Left lung (tissue), 4 donors: ENCODE measurements at regions not wholly inside any gene's neighbourhood (a gene's known extent, or its start where the extent isn't known, plus 50 kb on each side); places are given as distances from the start of the nearest gene placed in this dataset.

Source experiments
- ATAC-seq: fragments of 200-7000 bp; cut with Tn5 transposase; one replicate; pipeline ENCODE4 v1.9.1; 2020; ENCODE audit warnings: moderate library complexity
- DNase-seq, 4 donors: peaks; one replicate each; pipeline ENCODE4 v3.0.0-alpha.2; 2013 to 2020
- H3K27ac ChIP-seq, 2 donors: fragments of 200-600 bp; sonication (generic) in 1 of 2; one replicate each; pipeline versions ENCODE4 v1.5.0 to v1.8.0; 2020 to 2021
- H3K27me3 ChIP-seq, 2 donors: fragments of 200-600 bp; sonication (generic) in 1 of 2; one replicate each; pipeline versions ENCODE4 v1.5.0 to v1.8.0; 2020 to 2021
- H3K36me3 ChIP-seq, 2 donors: fragments of 200-600 bp; sonication (generic) in 1 of 2; one replicate each; pipeline versions ENCODE4 v1.5.0 to v1.8.0; 2020 to 2021
- H3K4me1 ChIP-seq, 2 donors: fragments of 200-600 bp; one replicate each; pipeline ENCODE4 v1.8.0; 2021
- H3K4me3 ChIP-seq, 2 donors: fragments of 200-600 bp; sonication (generic) in 1 of 2; one replicate each; pipeline versions ENCODE4 v1.5.0 to v1.8.0; 2020 to 2021; ENCODE audit warnings: mild to moderate bottlenecking in 1 of 2
- H3K9me3 ChIP-seq, 2 donors: fragments of 200-600 bp; sonication (generic) in 1 of 2; one replicate each; pipeline versions ENCODE4 v1.5.0 to v1.8.0; 2020 to 2021
- intact Hi-C, 2 donors: fragments of 100-400 bp; cut with DNase I; formaldehyde crosslinking; loops; one replicate each; pipeline versions ENCODE4 v1.11.2 to v1.14.2; 2022
- TF ChIP-seq, protein P1 (sequence below), 2 donors: fragments of 200-600 bp; sonication (generic) in 1 of 2; IDR thresholded peaks; one replicate each; pipeline versions ENCODE4 v1.5.0 to v1.8.0; 2021; ENCODE audit warnings: antibody characterized with exemption in 2 of 2
- donor health status: DM: no; HTN: yes; CAD: no.
- donor health status: DM: no; HTN: no; CAD: no.

DNA sequence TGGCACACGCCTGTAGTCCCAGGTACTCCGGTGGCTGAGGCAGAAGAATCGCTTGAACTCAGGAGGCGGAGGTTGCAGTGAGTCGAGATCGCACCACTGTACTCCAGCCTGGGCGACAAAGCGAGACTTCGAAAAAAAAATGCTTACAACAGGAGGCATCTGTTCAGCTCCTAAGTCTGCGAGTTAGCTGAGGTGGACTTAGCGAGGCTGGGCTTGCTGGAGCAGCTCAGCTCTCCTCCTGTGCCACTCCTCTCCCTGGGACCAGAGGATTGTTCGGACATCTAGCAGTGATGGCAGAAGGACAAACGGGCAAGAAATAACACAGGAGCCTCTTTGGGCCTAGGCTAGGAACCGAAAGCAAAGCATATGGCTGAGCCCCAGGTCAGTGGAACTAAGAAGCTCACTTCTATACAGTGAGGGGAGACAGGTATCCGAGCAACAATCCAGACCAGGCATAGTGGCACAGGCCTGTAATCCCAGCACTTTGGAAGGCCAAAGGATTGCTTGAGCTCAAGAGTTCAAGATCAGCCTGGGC lies 260.1 kb downstream of the GLI2 start:
- TF ChIP-seq, protein P1, sequence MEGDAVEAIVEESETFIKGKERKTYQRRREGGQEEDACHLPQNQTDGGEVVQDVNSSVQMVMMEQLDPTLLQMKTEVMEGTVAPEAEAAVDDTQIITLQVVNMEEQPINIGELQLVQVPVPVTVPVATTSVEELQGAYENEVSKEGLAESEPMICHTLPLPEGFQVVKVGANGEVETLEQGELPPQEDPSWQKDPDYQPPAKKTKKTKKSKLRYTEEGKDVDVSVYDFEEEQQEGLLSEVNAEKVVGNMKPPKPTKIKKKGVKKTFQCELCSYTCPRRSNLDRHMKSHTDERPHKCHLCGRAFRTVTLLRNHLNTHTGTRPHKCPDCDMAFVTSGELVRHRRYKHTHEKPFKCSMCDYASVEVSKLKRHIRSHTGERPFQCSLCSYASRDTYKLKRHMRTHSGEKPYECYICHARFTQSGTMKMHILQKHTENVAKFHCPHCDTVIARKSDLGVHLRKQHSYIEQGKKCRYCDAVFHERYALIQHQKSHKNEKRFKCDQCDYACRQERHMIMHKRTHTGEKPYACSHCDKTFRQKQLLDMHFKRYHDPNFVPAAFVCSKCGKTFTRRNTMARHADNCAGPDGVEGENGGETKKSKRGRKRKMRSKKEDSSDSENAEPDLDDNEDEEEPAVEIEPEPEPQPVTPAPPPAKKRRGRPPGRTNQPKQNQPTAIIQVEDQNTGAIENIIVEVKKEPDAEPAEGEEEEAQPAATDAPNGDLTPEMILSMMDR (IDR thresholded peaks at IDR 0.05): no peak

DNA sequence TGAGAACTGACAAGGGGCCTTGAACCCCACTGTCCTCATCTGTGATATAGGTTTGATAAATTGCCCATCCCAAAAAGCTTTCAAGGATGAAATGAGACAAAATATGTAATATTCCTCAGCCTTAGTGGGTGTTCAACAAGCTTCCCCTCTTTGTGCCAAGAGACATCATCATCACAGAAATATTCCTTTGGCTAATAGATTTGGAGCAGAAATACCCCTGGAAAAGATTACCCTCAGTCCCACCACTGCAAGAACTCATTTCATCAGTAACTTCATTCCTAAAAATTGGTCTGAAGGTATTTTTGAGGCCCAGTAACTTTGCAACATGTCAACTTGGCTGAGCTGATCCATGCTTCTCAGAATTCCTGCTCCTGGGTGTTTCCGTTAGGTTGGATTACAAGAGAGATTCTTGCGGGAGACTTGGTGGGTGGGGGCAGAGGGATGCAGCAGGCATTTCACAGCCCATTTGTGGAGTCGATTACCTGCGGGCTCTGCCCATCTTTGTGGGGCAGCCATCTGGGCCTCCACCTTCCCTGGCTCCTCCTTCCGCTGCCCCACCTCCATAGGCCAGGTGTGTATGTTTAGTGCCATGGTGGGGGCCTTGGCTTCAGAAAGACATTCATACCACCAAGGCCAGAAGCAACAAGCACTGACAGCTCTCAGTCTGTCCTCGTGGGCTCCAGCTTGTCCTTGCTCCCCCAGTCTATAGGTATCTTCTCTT lies 263.9 kb downstream of the GLI2 start:
- H3K27me3 ChIP-seq: no peaks in the 10 kb centered on the region
- no peaks in the 10 kb centered on the region for H3K4me1 ChIP-seq
- H3K36me3 ChIP-seq: no peaks in the 10 kb centered on the region
- no peak overlapping the region for H3K27ac ChIP-seq
- TF ChIP-seq, protein P1 (IDR thresholded peaks at IDR 0.05): no peak
- no peak overlapping the region for H3K4me3 ChIP-seq
- no peaks in the 10 kb centered on the region for H3K9me3 ChIP-seq
- DNase-seq: no peak
- ATAC-seq: no peak
- intact Hi-C loops: no loop called here

More for the DNA sequence above, 260.1 kb downstream of the GLI2 start:
- Histone ChIP-seq H3K4me1 (no peaks in the 10 kb centered on the region), H3K4me3 (no peak overlapping the region), H3K27me3 (peaks cover 0 to 5% of the 10 kb centered on the region in 2 donors), H3K9me3 (no peaks in the 10 kb centered on the region), H3K36me3 (no peaks in the 10 kb centered on the region), H3K27ac (no peak overlapping the region)
- intact Hi-C loops: no loop called here
- DNase-seq (no peak), ATAC-seq (no peak)

DNA sequence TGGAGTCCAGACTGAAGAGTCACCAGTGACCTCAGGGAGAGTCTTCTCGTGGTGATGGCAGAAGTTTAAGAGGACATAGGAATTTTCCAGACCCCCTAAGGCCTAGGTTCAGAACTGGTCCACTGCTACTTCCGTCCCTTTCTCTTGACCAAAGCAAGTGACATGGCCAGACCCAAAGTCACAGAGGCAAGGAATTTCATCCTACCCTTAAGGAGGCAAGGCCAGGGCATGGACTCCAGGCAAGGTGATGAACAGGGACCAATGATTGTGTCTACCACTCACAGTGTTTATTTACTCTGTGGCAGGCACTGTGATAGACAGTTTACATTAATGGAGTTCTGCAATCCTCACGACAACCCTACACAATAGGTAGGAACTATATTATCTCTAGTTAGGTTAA lies 265.1 kb downstream of the GLI2 start:
- Histone ChIP-seq H3K4me3 (no peak overlapping the region), H3K36me3 (no peaks in the 10 kb centered on the region), H3K9me3 (no peaks in the 10 kb centered on the region), H3K27ac (no peak overlapping the region), H3K4me1 (no peaks in the 10 kb centered on the region), H3K27me3 (peaks cover 0 to 2% of the 10 kb centered on the region in 2 donors)
- TF ChIP-seq, protein P1 (IDR thresholded peaks at IDR 0.05): no peak
- intact Hi-C loops: no loop called here
- ATAC-seq (no peak), DNase-seq (no peak)

DNA sequence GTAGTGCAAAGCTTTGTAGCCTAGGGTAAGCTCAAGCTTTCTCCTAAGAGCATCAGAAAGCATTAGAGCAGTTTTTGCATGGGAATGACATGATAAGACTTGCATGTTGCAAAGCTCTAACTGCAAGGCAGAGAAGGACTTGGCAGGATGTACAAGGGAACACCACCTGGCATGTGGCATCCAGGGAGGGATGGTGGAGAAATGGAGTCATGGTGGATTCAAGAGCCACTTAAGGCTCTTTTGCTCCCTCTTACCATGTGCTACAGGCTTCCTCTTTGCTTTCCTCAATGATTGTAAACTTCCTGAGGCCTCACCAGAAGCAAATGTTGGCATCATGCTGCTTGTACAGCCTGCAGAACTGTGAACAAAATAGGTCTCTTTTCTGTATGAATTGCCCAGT lies 266.0 kb downstream of the GLI2 start:
- intact Hi-C loops: no loop called here
- Histone ChIP-seq H3K4me1 (no peaks in the 10 kb centered on the region), H3K9me3 (no peaks in the 10 kb centered on the region), H3K27ac (no peak overlapping the region), H3K36me3 (no peaks in the 10 kb centered on the region), H3K27me3 (peaks cover 0 to 6% of the 10 kb centered on the region in 2 donors), H3K4me3 (no peak overlapping the region)
- DNase-seq: no peak
- ATAC-seq: no peak
- TF ChIP-seq, protein P1 (IDR thresholded peaks at IDR 0.05): no peak

DNA sequence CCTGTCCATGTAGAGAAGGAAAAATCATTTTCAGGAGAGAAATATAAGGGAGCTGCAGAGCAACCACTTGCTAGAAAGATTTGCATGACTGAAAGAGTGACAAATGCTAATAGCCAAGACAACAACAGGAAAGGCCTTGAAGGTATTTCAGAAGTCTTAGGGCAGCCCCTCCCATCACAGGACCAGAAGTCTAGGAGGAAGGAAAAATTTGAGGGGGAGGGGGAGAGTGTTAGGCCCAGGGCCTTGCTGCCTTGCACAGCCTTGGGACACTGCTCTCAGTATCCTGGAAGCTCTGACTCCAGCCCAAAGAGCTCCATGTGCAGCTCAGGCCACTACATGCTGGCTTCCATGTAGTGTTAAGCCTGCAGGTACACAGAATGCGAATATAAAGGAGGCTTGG lies 266.9 kb downstream of the GLI2 start:
- Histone ChIP-seq H3K9me3 (no peaks in the 10 kb centered on the region), H3K4me3 (no peak overlapping the region), H3K27me3 (peaks cover 0 to 6% of the 10 kb centered on the region in 2 donors), H3K4me1 (no peaks in the 10 kb centered on the region), H3K27ac (no peak overlapping the region), H3K36me3 (no peaks in the 10 kb centered on the region)
- no peak for ATAC-seq
- intact Hi-C loops: no loop called here
- TF ChIP-seq, protein P1 (IDR thresholded peaks at IDR 0.05): no peak
- no peak for DNase-seq
